RWPE1 (cell line): ENCODE measurements at regions not wholly inside any gene's neighbourhood (a gene's known extent, or its start where the extent isn't known, plus 50 kb on each side); places are given as distances from the start of the nearest gene placed in this dataset.

ENCODE experiments used
- CTCF ChIA-PET: fragments of 350-600 bp; sonication (Branson Sonifier 250); formaldehyde crosslinking; extraction: SDS; loops from one replicate; lab custom pipeline; 2021; lab: Yijun Ruan, JAX
- POLR2A ChIA-PET: fragments of 400-600 bp; formaldehyde crosslinking; extraction: SDS; loops from one replicate; lab custom pipeline; 2020; ENCODE audit warnings: antibody characterized with exemption; ENCODE audit not compliant: low non-redundant PET; lab: Yijun Ruan, JAX
- DNase-seq: peaks from one replicate; pipeline ENCODE4 v3.0.0; 2012; ENCODE audit warnings: low spot score
- H3K27ac ChIP-seq: fragments of 450-650 bp; 2 replicates; pipeline ENCODE4 v1.5.1; 2017
- CTCF ChIP-seq: fragments of 450-650 bp; conservative IDR thresholded peaks from 2 replicates; pipeline ENCODE4 v1.5.1; 2017; ENCODE audit warnings: low read depth, mild to moderate bottlenecking

DNA sequence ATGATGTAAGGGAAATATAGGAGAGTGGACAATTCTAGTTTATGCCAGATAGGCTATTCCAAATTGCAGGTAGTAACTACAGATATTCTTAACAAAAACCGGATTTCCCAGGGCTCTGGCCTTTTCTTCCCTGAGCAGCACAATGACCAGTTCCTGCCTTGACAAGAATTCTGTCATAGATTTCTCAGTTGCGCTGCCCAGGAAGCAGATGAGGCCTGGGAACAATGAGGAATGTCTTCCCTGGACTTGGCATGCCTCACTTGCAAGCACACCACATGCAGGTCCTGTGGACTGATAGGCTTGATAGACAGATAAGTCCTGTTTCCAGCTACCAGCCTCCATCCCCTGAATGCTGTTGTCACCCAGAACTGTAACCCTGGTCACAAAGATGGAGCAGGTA is 174.5 kb upstream of the PRSS58 start:
- no peak overlapping the region for H3K27ac ChIP-seq
- ChIA-PET CTCF (no interaction called here), POLR2A (no interaction called here)
- no peak for DNase-seq
- no peak for TF ChIP-seq CTCF

DNA sequence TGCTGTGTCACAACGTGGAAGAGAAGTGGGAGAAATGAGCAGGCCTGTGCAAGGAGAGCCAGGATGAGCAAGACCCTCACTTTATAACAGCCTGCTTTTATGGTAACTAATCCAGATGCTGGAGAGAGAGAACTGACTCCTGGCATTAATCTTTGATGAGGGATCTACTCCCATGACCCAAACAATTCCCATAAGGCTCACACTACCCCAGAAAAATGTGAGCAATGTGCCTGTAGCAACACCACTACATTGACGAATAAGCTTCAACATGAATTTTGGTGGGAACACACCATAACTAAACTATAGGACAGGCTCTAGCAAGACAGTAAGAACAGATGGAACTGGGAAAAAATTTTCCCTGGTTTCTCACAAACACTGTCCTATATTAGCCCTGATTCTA is 173.6 kb upstream of the PRSS58 start:
- ChIA-PET CTCF (no interaction called here), POLR2A (no interaction called here)
- DNase-seq, result no peak
- no peak for TF ChIP-seq CTCF
- no peak overlapping the region for H3K27ac ChIP-seq

DNA sequence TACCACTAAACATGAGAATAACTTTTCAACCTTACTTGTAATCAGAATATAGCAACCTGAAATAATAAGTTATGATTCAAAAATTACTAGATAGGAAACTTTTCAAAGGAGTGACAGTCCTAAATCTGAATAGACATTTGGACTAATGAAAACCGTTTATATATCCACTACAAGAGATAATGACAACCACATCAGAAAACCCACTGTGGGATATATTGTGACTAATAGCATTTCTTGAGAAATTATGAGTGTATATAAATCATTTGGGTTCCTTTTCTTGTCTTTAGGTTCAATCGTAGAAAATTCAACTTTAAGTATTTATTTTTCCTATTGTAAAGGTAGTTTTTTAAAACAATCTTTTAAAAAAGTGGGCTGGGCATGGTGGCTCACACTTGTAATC is 170.2 kb upstream of the PRSS58 start:
- TF ChIP-seq CTCF, result no peak
- no peak for DNase-seq
- no peak overlapping the region for H3K27ac ChIP-seq
- ChIA-PET POLR2A (no interaction called here), CTCF (no interaction called here)

GRCh38 chr7:142425281-142425680 is 167.4 kb upstream of the PRSS58 start:
- H3K27ac ChIP-seq, result no peak overlapping the region
- no peak for DNase-seq
- CTCF ChIA-PET, result no interaction called here
- TF ChIP-seq CTCF, result no peak
- POLR2A ChIA-PET, result no interaction called here

- CTCF ChIA-PET, result no interaction called here
- DNase-seq, result no peak
- H3K27ac ChIP-seq, result no peak overlapping the region
- POLR2A ChIA-PET, result no interaction called here
- TF ChIP-seq CTCF, result no peak
Observed at GRCh38 chr7:142422621-142423020, 164.8 kb upstream of the PRSS58 start.

GRCh38 chr7:142420554-142421362 is 162.9 kb upstream of the PRSS58 start:
- H3K27ac ChIP-seq, result no peak overlapping the region
- ChIA-PET POLR2A (no interaction called here), CTCF (no interaction called here)
- no peak for DNase-seq
- no peak for TF ChIP-seq CTCF
